Activated CD8-positive, alpha-beta T cell treated with anti-CD3 and anti-CD28 coated beads for 36 hours (primary cell): ENCODE measurements at regions not wholly inside any gene's neighbourhood (a gene's known extent, or its start where the extent isn't known, plus 50 kb on each side); places are given as distances from the start of the nearest gene placed in this dataset.

ENCODE experiments used
- ATAC-seq: fragments of 200-7000 bp; cut with Tn5 transposase; one replicate; pipeline ENCODE4 v1.10.0; 2021; ENCODE audit warnings: mild to moderate bottlenecking, moderate library complexity
- CTCF ChIA-PET: fragments of 350-600 bp; sonication (Branson Sonifier 250); formaldehyde crosslinking; loops from one replicate; lab custom pipeline; 2021; ENCODE audit warnings: antibody characterized with exemption; lab: Charles Lee
- POLR2A ChIA-PET: fragments of 350-600 bp; sonication (Branson Sonifier 250); formaldehyde crosslinking; loops from one replicate; lab custom pipeline; 2021; ENCODE audit warnings: antibody characterized with exemption; lab: Charles Lee
- DNase-seq: peaks from one replicate; pipeline ENCODE4 v3.0.0-alpha.2; 2020
- H3K27ac Mint-ChIP-seq: one replicate; pipeline ENCODE4 v1.8.0; 2021; ENCODE audit warnings: mild to moderate bottlenecking, mixed read lengths
- H3K27me3 Mint-ChIP-seq: one replicate; pipeline ENCODE4 v1.8.0; 2021; ENCODE audit warnings: mixed read lengths
- H3K36me3 Mint-ChIP-seq: one replicate; pipeline ENCODE4 v1.8.0; 2021; ENCODE audit warnings: low read depth, mixed read lengths
- H3K4me1 Mint-ChIP-seq: one replicate; pipeline ENCODE4 v1.8.0; 2021; ENCODE audit warnings: low read depth, mixed read lengths
- H3K4me3 Mint-ChIP-seq: one replicate; pipeline ENCODE4 v1.8.0; 2021; ENCODE audit warnings: mild to moderate bottlenecking, moderate library complexity, mixed read lengths
- H3K9me3 Mint-ChIP-seq: one replicate; pipeline ENCODE4 v1.8.0; 2021; ENCODE audit warnings: mixed read lengths
- CTCF ChIP-seq: fragments of 200-600 bp; IDR thresholded peaks from one replicate; pipeline ENCODE4 v1.8.0; 2022; ENCODE audit warnings: antibody characterized with exemption, mild to moderate bottlenecking
- intact Hi-C: fragments of 100-400 bp; cut with micrococcal nuclease; formaldehyde crosslinking; loops from one replicate; pipeline ENCODE4 v1.10.0; 2022

DNA sequence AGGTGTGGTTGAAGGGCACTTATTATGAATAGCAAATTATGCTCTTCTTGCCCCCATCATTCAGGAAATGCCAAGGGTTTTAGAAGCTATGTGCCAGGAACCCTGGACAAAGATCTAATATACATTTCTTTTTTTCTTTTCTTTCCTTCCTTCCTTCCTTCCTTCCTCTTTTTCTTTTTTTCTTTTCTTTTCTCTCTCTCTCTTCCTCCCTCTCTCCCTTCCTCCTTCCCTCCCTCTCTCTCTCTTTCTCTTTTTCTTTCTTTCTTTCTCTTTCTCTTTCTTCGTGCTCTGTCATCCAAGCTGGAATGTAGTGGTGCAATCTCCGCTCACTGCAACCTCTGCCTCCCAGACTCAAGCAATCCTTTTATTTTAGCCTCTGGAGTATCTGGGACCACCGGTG is 66.1 kb upstream of the CSRP2 start:
- ChIA-PET POLR2A (no interaction called here), CTCF (no interaction called here)
- no peaks in the 10 kb centered on the region for H3K36me3 Mint-ChIP-seq
- no peaks in the 10 kb centered on the region for H3K27me3 Mint-ChIP-seq
- H3K4me1 Mint-ChIP-seq, result no peaks in the 10 kb centered on the region
- no peak overlapping the region for H3K27ac Mint-ChIP-seq
- H3K9me3 Mint-ChIP-seq, result no peaks in the 10 kb centered on the region
- intact Hi-C loops, result no loop called here
- no peak for DNase-seq
- no peak overlapping the region for H3K4me3 Mint-ChIP-seq
- no peak for TF ChIP-seq CTCF
- ATAC-seq, result no peak

- no peak overlapping the region for H3K27ac Mint-ChIP-seq
- no peaks in the 10 kb centered on the region for H3K27me3 Mint-ChIP-seq
- POLR2A ChIA-PET, result no interaction called here
- DNase-seq, result no peak
- no peak for ATAC-seq
- H3K9me3 Mint-ChIP-seq, result no peaks in the 10 kb centered on the region
- intact Hi-C loops, result no loop called here
- no peak overlapping the region for H3K4me3 Mint-ChIP-seq
- no peak for TF ChIP-seq CTCF
- no peaks in the 10 kb centered on the region for H3K4me1 Mint-ChIP-seq
- CTCF ChIA-PET, result interaction anchor here (1.5 kb wide), 1 partner anchor 68 kb away, joined by 6 read pairs; no protein-coding TSS in a partner anchor
- no peaks in the 10 kb centered on the region for H3K36me3 Mint-ChIP-seq
Observed at GRCh38 chr12:76943008-76943407, 64.2 kb upstream of the CSRP2 start.

DNA sequence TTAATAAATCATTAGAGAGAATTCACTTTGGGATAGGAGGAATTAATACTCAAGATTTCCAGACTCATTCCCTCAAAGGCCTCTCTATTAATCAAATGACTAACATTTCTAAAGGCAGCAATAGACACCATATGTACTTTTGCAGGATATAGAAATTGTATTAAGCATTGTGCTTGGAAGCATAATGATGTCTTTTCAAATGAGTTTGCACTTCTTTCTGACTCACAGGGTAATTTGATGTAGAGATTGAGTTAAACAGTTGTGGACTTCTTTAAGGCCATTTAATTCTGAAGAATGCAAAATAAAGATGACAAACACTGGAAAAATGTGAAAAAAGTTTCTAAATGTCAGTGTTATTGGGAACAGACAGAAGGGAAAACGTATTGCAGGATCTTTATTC is 63.4 kb upstream of the CSRP2 start:
- ATAC-seq (no peak), DNase-seq (no peak)
- Mint-ChIP-seq H3K4me3 (no peak overlapping the region), H3K4me1 (no peaks in the 10 kb centered on the region), H3K9me3 (no peaks in the 10 kb centered on the region), H3K36me3 (no peaks in the 10 kb centered on the region), H3K27ac (no peak overlapping the region), H3K27me3 (no peaks in the 10 kb centered on the region)
- intact Hi-C loops, result no loop called here
- no peak for TF ChIP-seq CTCF
- ChIA-PET CTCF (interaction anchor here (1.5 kb wide), 1 partner anchor 69 kb away, joined by 6 read pairs; no protein-coding TSS in a partner anchor), POLR2A (no interaction called here)

GRCh38 chr12:76940671-76941445 is 62.0 kb upstream of the CSRP2 start:
- no peaks in the 10 kb centered on the region for H3K4me1 Mint-ChIP-seq
- H3K27ac Mint-ChIP-seq, result no peak overlapping the region
- intact Hi-C loops, result no loop called here
- H3K27me3 Mint-ChIP-seq, result no peaks in the 10 kb centered on the region
- ChIA-PET POLR2A (no interaction called here), CTCF (interaction anchor here (0.7 to 1.4 kb wide), 3 partner anchors 8 to 11 kb away, joined by 3 read pairs; no protein-coding TSS in a partner anchor)
- no peaks in the 10 kb centered on the region for H3K36me3 Mint-ChIP-seq
- TF ChIP-seq CTCF, result no peak
- ATAC-seq (no peak), DNase-seq (no peak)
- no peaks in the 10 kb centered on the region for H3K9me3 Mint-ChIP-seq
- H3K4me3 Mint-ChIP-seq, result no peak overlapping the region

DNA sequence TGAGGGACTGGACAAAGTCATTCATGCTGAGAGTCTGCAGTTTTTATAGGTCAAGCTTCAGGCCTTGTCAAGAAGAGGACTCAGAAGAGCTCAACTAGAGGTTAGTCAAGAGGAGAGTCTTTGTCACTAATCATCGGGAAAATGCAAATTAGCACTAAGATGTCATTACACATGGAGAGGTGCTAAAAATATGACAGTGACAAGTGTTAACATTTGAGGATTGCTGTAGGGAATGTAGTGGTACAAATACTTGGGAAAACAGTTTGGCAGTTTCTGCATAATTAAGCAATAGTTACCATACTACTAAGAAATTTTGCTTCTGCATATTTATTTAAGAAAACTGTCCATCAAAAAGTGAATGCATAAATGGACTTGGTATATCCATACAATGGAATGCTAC is 60.9 kb upstream of the CSRP2 start:
- intact Hi-C loops, result no loop called here
- no peaks in the 10 kb centered on the region for H3K4me1 Mint-ChIP-seq
- no peak overlapping the region for H3K27ac Mint-ChIP-seq
- H3K27me3 Mint-ChIP-seq, result no peaks in the 10 kb centered on the region
- H3K4me3 Mint-ChIP-seq, result no peak overlapping the region
- H3K9me3 Mint-ChIP-seq, result no peaks in the 10 kb centered on the region
- no peaks in the 10 kb centered on the region for H3K36me3 Mint-ChIP-seq
- no peak for ATAC-seq
- TF ChIP-seq CTCF, result no peak
- ChIA-PET CTCF (interaction anchor here (1.4 to 1.8 kb wide), 2 partner anchors 10 to 71 kb away, joined by 3 to 5 read pairs; no protein-coding TSS in a partner anchor), POLR2A (interaction anchor here (0.6 kb wide), 1 partner anchor 64 kb away, joined by 3 read pairs; no protein-coding TSS in a partner anchor)
- no peak for DNase-seq
